Esophagus muscularis mucosa (tissue), 4 donors: ENCODE measurements at regions not wholly inside any gene's neighbourhood (a gene's known extent, or its start where the extent isn't known, plus 50 kb on each side); places are given as distances from the start of the nearest gene placed in this dataset.

Experiments
- CTCF ChIP-seq, 3 experiments: fragments of 200-600 bp in 2 of 3; fragments of 450-650 bp in 1 of 3; sonication (generic) in 2 of 3; IDR thresholded peaks; one replicate each; pipeline ENCODE4 v1.5.1; 2017 to 2019; ENCODE audit warnings: antibody characterized with exemption in 3 of 3, mild to moderate bottlenecking in 2 of 3, moderate library complexity in 1 of 3
- EP300 ChIP-seq: sonication (generic); formaldehyde crosslinking; IDR thresholded peaks from one replicate; pipeline ENCODE4 v1.6.1; 2017; ENCODE audit warnings: antibody characterized with exemption
- POLR2AphosphoS5 ChIP-seq, 2 donors: sonication (generic); formaldehyde crosslinking; IDR thresholded peaks; one replicate each; pipeline ENCODE4 v1.6.1; 2017; ENCODE audit warnings: antibody characterized with exemption in 2 of 2

- TF ChIP-seq CTCF (IDR thresholded peaks at IDR 0.05) (no peak), EP300 (no peak), POLR2AphosphoS5 (IDR thresholded peaks at IDR 0.05) (no peak)
Observed at GRCh38 chr7:155994279-155994811, 182.1 kb upstream of the SHH start.
